HCT116 (cell line): ENCODE measurements at regions not wholly inside any gene's neighbourhood (a gene's known extent, or its start where the extent isn't known, plus 50 kb on each side); places are given as distances from the start of the nearest gene placed in this dataset.
A peak's percentile ranks its signal among the peaks of the same experiment; 100 is the strongest.

Experiments used
- ATAC-seq: fragments of 200-7000 bp; cut with Tn5 transposase; 2 replicates; pipeline ENCODE4 v1.9.1; 2020; ENCODE audit warnings: mild to moderate bottlenecking, moderate library complexity
- BruUV-seq: library from RNA; stranded (reverse); fragments of 400-500 nt; replicated peaks from 2 replicates; lab custom pipeline; 2021; lab: Mats Ljungman, UMichigan
- CTCF ChIA-PET: fragments of 300-600 bp; sonication (Branson Sonifier 250); formaldehyde crosslinking; loops from one replicate; lab custom pipeline; 2021; ENCODE audit warnings: antibody characterized with exemption; lab: Charles Lee
- POLR2A ChIA-PET: fragments of 300-600, 350-600 bp; sonication (Branson Sonifier 250); formaldehyde crosslinking; loops from one replicate; lab custom pipeline; 2021; ENCODE audit warnings: antibody characterized with exemption; lab: Charles Lee
- RAD21 ChIA-PET, 2 experiments: fragments of 300-600 bp; sonication (Branson Sonifier 250); formaldehyde crosslinking; loops; one replicate each; lab custom pipeline; 2023; ENCODE audit warnings: low total read pairs in 2 of 2; ENCODE audit not compliant: uncharacterized antibody in 2 of 2, unreplicated experiment in 2 of 2, low non-redundant PET in 1 of 2; lab: Charles Lee
- DNase-seq: peaks from one replicate; pipeline ENCODE4 v3.0.0-alpha.2; 2010; ENCODE audit warnings: low read depth, low spot score
- H2AFZ ChIP-seq: fragments of 200-600 bp; shearing (Covaris generic), sonication (generic); 2 replicates; pipeline ENCODE4 v1.6.1; 2017; ENCODE audit warnings: low read depth, mixed run types, mixed read lengths, antibody characterized with exemption, low read length; ENCODE audit not compliant: poor library complexity, severe bottlenecking
- H3K27ac ChIP-seq: 2 replicates; pipeline ENCODE4 v1.5.1; 2012; ENCODE audit warnings: low read depth, low read length
- H3K27me3 ChIP-seq: fragments of 200-600 bp; sonication (generic); 2 replicates; pipeline ENCODE4 v1.6.1; 2016; ENCODE audit warnings: mixed run types, low read length, mixed read lengths; ENCODE audit not compliant: insufficient read depth
- H3K36me3 ChIP-seq, 2 experiments: fragments of 200-500 bp in 1 of 2; fragments of 200-600 bp in 1 of 2; sonication (Bioruptor generic) in 1 of 2; sonication (generic) in 1 of 2; 2 replicates each; pipeline versions ENCODE4 v1.5.1 to v1.6.1; 2014 to 2016; ENCODE audit warnings: low read length in 2 of 2, inconsistent platforms in 1 of 2, mixed read lengths in 1 of 2, mixed run types in 1 of 2; ENCODE audit not compliant: insufficient read depth in 2 of 2, control insufficient read depth in 1 of 2
- H3K4me1 ChIP-seq, 2 experiments: fragments of 200-600 bp in 1 of 2; sonication (generic) in 1 of 2; 2 replicates each; pipeline versions ENCODE4 v1.5.1 to v1.6.1; 2012 to 2017; ENCODE audit warnings: low read length in 2 of 2, inconsistent platforms in 1 of 2, mild to moderate bottlenecking in 1 of 2, mixed read lengths in 1 of 2, mixed run types in 1 of 2, moderate library complexity in 1 of 2; ENCODE audit not compliant: insufficient read depth in 2 of 2, control insufficient read depth in 1 of 2
- H3K4me2 ChIP-seq: fragments of 200-600 bp; sonication (generic); 2 replicates; pipeline ENCODE4 v1.6.1; 2017; ENCODE audit warnings: mixed run types, low read length, mixed read lengths
- H3K4me3 ChIP-seq, 2 experiments: fragments of 200-600 bp in 1 of 2; sonication (generic) in 1 of 2; replicated peaks in 1 of 2; 2 replicates each; pipeline ENCODE4 v1.5.1; 2011 to 2016; ENCODE audit warnings: low read length in 2 of 2, control low read depth in 1 of 2, low read depth in 1 of 2, mild to moderate bottlenecking in 1 of 2, mixed read lengths in 1 of 2, mixed run types in 1 of 2
- H3K79me2 ChIP-seq: fragments of 200-600 bp; sonication (generic); 2 replicates; pipeline ENCODE4 v1.6.1; 2017; ENCODE audit warnings: mild to moderate bottlenecking, mixed run types, low read length, moderate library complexity, mixed read lengths; ENCODE audit not compliant: insufficient read depth
- H3K9ac ChIP-seq: fragments of 200-600 bp; sonication (generic); 2 replicates; pipeline ENCODE4 v1.6.1; 2016; ENCODE audit warnings: low read length, mixed read lengths
- H3K9me2 ChIP-seq: fragments of 200-600 bp; sonication (generic), shearing (Covaris generic); 2 replicates; pipeline ENCODE4 v1.6.1; 2017; ENCODE audit warnings: mixed run types, mild to moderate bottlenecking, moderate library complexity; ENCODE audit not compliant: insufficient read depth
- H3K9me3 ChIP-seq, 2 experiments: fragments of 200-500 bp in 1 of 2; fragments of 200-600 bp in 1 of 2; sonication (Bioruptor generic) in 1 of 2; sonication (generic) in 1 of 2; 2 replicates each; pipeline ENCODE4 v1.6.1; 2014 to 2017; ENCODE audit warnings: low read length in 2 of 2, mixed read lengths in 2 of 2, inconsistent platforms in 1 of 2, low read depth in 1 of 2, mild to moderate bottlenecking in 1 of 2, mixed run types in 1 of 2, moderate library complexity in 1 of 2; ENCODE audit not compliant: control insufficient read depth in 1 of 2, insufficient read depth in 1 of 2
- H4K20me1 ChIP-seq: fragments of 200-600 bp; sonication (generic), shearing (Covaris generic); 2 replicates; pipeline ENCODE4 v1.6.1; 2017; ENCODE audit warnings: mixed run types, mild to moderate bottlenecking, moderate library complexity; ENCODE audit not compliant: insufficient read depth
- EZH2phosphoT487 ChIP-seq: fragments of 200-600 bp; IDR thresholded peaks from 2 replicates; pipeline ENCODE4 v1.6.1; 2018; ENCODE audit warnings: antibody characterized with exemption, borderline replicate concordance
- SP1 ChIP-seq: IDR thresholded peaks from 2 replicates; pipeline ENCODE4 v1.6.1; 2012; ENCODE audit warnings: low read depth
- intact Hi-C: fragments of 100-400 bp; cut with micrococcal nuclease; formaldehyde crosslinking; loops from 2 replicates; pipeline ENCODE4 v1.10.0; 2022
- TF ChIP-seq, protein P1 (sequence below): IDR thresholded peaks from 2 replicates; pipeline ENCODE4 v1.6.1; 2011; ENCODE audit warnings: mild to moderate bottlenecking, low read length, moderate library complexity; ENCODE audit not compliant: insufficient replicate concordance; ENCODE audit errors: extremely low read depth

DNA sequence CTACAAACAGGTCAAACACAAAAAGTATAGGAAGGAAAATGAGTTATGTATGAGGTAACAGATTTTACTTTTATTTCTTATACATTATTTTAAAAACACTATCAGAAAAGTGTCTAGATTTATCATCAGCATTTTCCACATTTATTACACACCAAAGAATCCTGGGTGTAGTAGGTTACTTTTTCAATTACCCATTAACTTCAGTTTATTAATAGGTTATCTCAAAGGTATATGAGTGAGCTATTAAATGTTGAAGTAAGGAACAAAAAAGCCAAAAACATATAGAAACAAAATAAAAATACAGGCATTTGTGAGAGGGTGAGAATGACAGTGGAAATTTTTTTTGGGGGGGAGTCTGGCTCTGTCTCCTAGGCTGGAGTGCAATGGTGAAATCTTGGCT is 150.5 kb downstream of the SIM1 start:
- no peak overlapping the region for H3K4me3 ChIP-seq
- no peaks in the 10 kb centered on the region for H3K9me3 ChIP-seq
- no peaks in the 10 kb centered on the region for H3K4me1 ChIP-seq
- no peaks in the 10 kb centered on the region for H3K79me2 ChIP-seq
- H3K27ac ChIP-seq, result no peak overlapping the region
- no TSS peak for BruUV-seq
- H4K20me1 ChIP-seq, result no peaks in the 10 kb centered on the region
- intact Hi-C loops, result no loop called here
- DNase-seq (no peak), ATAC-seq (no peak)
- ChIA-PET RAD21 (no interaction called here), POLR2A (no interaction called here), CTCF (no interaction called here)
- H3K9ac ChIP-seq, result no peak overlapping the region
- no peak overlapping the region for H3K4me2 ChIP-seq
- H3K9me2 ChIP-seq, result no peaks in the 10 kb centered on the region
- H2AFZ ChIP-seq, result no peak overlapping the region
- H3K36me3 ChIP-seq, result no peaks in the 10 kb centered on the region
- TF ChIP-seq SP1, result no peak
- H3K27me3 ChIP-seq, result no peaks in the 10 kb centered on the region

DNA sequence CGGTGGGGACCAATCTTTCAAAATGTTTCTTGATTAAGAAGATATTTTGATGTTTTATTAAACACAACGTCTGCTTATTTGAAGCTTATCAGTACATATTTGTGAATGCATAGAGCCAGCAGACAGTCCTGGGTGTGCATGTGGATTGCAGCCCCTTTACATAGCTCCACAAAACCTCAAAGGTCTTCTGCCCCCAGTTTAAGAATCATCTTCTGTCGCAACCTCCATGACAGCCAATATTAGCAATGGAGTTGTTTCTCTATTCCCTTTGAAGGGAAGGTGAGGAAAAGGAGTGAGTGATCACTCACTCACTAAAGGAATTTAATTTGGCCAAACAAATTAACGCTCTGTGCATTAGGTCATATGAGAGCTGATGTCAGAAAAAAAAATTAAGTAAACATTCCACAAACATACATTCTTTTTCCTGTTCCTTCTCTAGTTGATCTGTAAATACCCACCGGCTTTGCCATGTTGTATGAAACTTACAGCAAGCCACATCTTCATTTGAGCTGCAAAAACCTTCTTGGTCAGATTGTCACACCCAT is 152.9 kb downstream of the SIM1 start:
- intact Hi-C loops, result no loop called here
- no peak for TF ChIP-seq EZH2phosphoT487
- TF ChIP-seq, protein P1, sequence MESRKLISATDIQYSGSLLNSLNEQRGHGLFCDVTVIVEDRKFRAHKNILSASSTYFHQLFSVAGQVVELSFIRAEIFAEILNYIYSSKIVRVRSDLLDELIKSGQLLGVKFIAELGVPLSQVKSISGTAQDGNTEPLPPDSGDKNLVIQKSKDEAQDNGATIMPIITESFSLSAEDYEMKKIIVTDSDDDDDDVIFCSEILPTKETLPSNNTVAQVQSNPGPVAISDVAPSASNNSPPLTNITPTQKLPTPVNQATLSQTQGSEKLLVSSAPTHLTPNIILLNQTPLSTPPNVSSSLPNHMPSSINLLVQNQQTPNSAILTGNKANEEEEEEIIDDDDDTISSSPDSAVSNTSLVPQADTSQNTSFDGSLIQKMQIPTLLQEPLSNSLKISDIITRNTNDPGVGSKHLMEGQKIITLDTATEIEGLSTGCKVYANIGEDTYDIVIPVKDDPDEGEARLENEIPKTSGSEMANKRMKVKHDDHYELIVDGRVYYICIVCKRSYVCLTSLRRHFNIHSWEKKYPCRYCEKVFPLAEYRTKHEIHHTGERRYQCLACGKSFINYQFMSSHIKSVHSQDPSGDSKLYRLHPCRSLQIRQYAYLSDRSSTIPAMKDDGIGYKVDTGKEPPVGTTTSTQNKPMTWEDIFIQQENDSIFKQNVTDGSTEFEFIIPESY, result no peak

More for the DNA sequence above, 152.9 kb downstream of the SIM1 start:
- ATAC-seq (no peak), DNase-seq (no peak)
- H3K9me3 ChIP-seq, result no peaks in the 10 kb centered on the region
- H3K9ac ChIP-seq, result no peak overlapping the region
- ChIA-PET RAD21 (no interaction called here), POLR2A (no interaction called here), CTCF (no interaction called here)
- H3K27ac ChIP-seq, result no peak overlapping the region
- H3K4me2 ChIP-seq, result no peak overlapping the region
- no peaks in the 10 kb centered on the region for H3K36me3 ChIP-seq
- BruUV-seq, result no TSS peak
- H3K4me1 ChIP-seq, result no peaks in the 10 kb centered on the region
- H3K9me2 ChIP-seq, result no peaks in the 10 kb centered on the region
- H3K79me2 ChIP-seq, result no peaks in the 10 kb centered on the region
- no peaks in the 10 kb centered on the region for H4K20me1 ChIP-seq
- no peaks in the 10 kb centered on the region for H3K27me3 ChIP-seq
- H3K4me3 ChIP-seq, result no peak overlapping the region
- H2AFZ ChIP-seq, result peak overlapping the region; percentile 56
